ENCODE measurements at regions not wholly inside any gene's neighbourhood (a gene's known extent, or its start where the extent isn't known, plus 50 kb on each side); places are given as distances from the start of the nearest gene placed in this dataset.

- no peak overlapping the region for H3K4me3 ChIP-seq (ENCODE audit: low read depth, low read length)
- no peak for TF ChIP-seq CTCF (conservative IDR thresholded peaks at IDR 0.05; ENCODE audit: low read depth, low read length)
- DNase-seq (ENCODE audit: low read depth): peak; percentile 68
Measured at GRCh38 chr9:4371108-4371507, 71.2 kb upstream of the GLIS3 start.

- TF ChIP-seq CTCF (conservative IDR thresholded peaks at IDR 0.05; ENCODE audit: low read depth, low read length): no peak
- no peak for DNase-seq (ENCODE audit: low read depth)
- no peak overlapping the region for H3K4me3 ChIP-seq (ENCODE audit: low read depth, low read length)
Measured at GRCh38 chr9:4370501-4370900, 70.6 kb upstream of the GLIS3 start.

- peak; percentile 69 for DNase-seq (ENCODE audit: low read depth)
- H3K4me3 ChIP-seq (ENCODE audit: low read depth, low read length): no peak overlapping the region
- peak; percentile 94 for TF ChIP-seq CTCF (conservative IDR thresholded peaks at IDR 0.05; ENCODE audit: low read depth, low read length)
Measured at GRCh38 chr9:4366591-4367330, 66.9 kb upstream of the GLIS3 start.

- TF ChIP-seq CTCF (conservative IDR thresholded peaks at IDR 0.05; ENCODE audit: low read depth, low read length): no peak
- DNase-seq (ENCODE audit: low read depth): no peak
- no peak overlapping the region for H3K4me3 ChIP-seq (ENCODE audit: low read depth, low read length)
Measured at GRCh38 chr9:4365055-4365454, 65.2 kb upstream of the GLIS3 start.

GRCh38 chr9:4362281-4362680 is 62.4 kb upstream of the GLIS3 start:
- no peak for TF ChIP-seq CTCF (conservative IDR thresholded peaks at IDR 0.05; ENCODE audit: low read depth, low read length)
- DNase-seq (ENCODE audit: low read depth): no peak
- no peak overlapping the region for H3K4me3 ChIP-seq (ENCODE audit: low read depth, low read length)

- H3K4me3 ChIP-seq (ENCODE audit: low read depth, low read length): no peak overlapping the region
- no peak for DNase-seq (ENCODE audit: low read depth)
- TF ChIP-seq CTCF (conservative IDR thresholded peaks at IDR 0.05; ENCODE audit: low read depth, low read length): no peak
Measured at GRCh38 chr9:4359016-4359415, 59.1 kb upstream of the GLIS3 start.

GRCh38 chr9:4357929-4358328 is 58.1 kb upstream of the GLIS3 start:
- DNase-seq (ENCODE audit: low read depth): no peak
- no peak for TF ChIP-seq CTCF (conservative IDR thresholded peaks at IDR 0.05; ENCODE audit: low read depth, low read length)
- no peak overlapping the region for H3K4me3 ChIP-seq (ENCODE audit: low read depth, low read length)
